22Rv1 (cell line): ENCODE measurements at regions not wholly inside any gene's neighbourhood (a gene's known extent, or its start where the extent isn't known, plus 50 kb on each side); places are given as distances from the start of the nearest gene placed in this dataset.

Experiments used
- CTCF ChIP-seq: fragments of 450-650 bp; IDR thresholded peaks from 2 replicates; pipeline ENCODE4 v1.5.1; 2017; ENCODE audit warnings: mild to moderate bottlenecking
- ZFX ChIP-seq: fragments of 450-650 bp; IDR thresholded peaks from 2 replicates; pipeline ENCODE4 v1.6.1; 2017; ENCODE audit warnings: antibody characterized with exemption, borderline replicate concordance

GRCh38 chr7:112630565-112630964 lies 149.8 kb downstream of the LSMEM1 start:
- TF ChIP-seq CTCF (no peak), ZFX (no peak)
